GM12878 (cell line): ENCODE measurements at regions not wholly inside any gene's neighbourhood (a gene's known extent, or its start where the extent isn't known, plus 50 kb on each side); places are given as distances from the start of the nearest gene placed in this dataset.

Source experiments
- CHD2 ChIP-seq: IDR thresholded peaks from 2 replicates; pipeline ENCODE4 v1.6.1; 2011; ENCODE audit warnings: low read depth, low read length, improper control_type of control experiment, borderline replicate concordance
- CUX1 ChIP-seq: IDR thresholded peaks from 2 replicates; pipeline ENCODE4 v1.6.1; 2012; ENCODE audit warnings: improper control_type of control experiment, low read depth, low read length; ENCODE audit not compliant: insufficient replicate concordance
- EZH2 ChIP-seq: IDR thresholded peaks from 2 replicates; pipeline ENCODE4 v1.6.1; 2012; ENCODE audit warnings: low read depth, mild to moderate bottlenecking, control low read depth, inconsistent platforms, low read length, borderline replicate concordance; ENCODE audit not compliant: control insufficient read depth
- NFXL1 ChIP-seq: fragments of 450-650 bp; IDR thresholded peaks from 2 replicates; pipeline ENCODE4 v1.6.1; 2017; ENCODE audit warnings: antibody characterized with exemption, mild to moderate bottlenecking, borderline replicate concordance
- RUNX3 ChIP-seq: IDR thresholded peaks from 2 replicates; pipeline ENCODE4 v1.6.1; 2012; ENCODE audit warnings: low read length, inconsistent platforms
- SP1 ChIP-seq: IDR thresholded peaks from one replicate; pipeline ENCODE4 v1.6.1; 2011; ENCODE audit warnings: low read depth, low read length
- SPI1 ChIP-seq: IDR thresholded peaks from 2 replicates; pipeline ENCODE4 v1.6.1; 2011; ENCODE audit warnings: low read depth, mild to moderate bottlenecking, low read length, moderate library complexity, borderline replicate concordance; ENCODE audit not compliant: insufficient read depth
- ZNF384 ChIP-seq: IDR thresholded peaks from 2 replicates; pipeline ENCODE4 v1.6.1; 2012; ENCODE audit warnings: low read depth, mild to moderate bottlenecking, low read length, improper control_type of control experiment, borderline replicate concordance

GRCh38 chrX:46165866-46166265 lies 379.4 kb downstream of the ZNF674 start:
- TF ChIP-seq SPI1 = no peak
- TF ChIP-seq SP1 = no peak
- TF ChIP-seq ZNF384 = no peak
- TF ChIP-seq NFXL1 = no peak
- no peak for TF ChIP-seq CUX1
- no peak for TF ChIP-seq RUNX3
- no peak for TF ChIP-seq CHD2
- TF ChIP-seq EZH2 = no peak
